ENCODE measurements at regions not wholly inside any gene's neighbourhood (a gene's known extent, or its start where the extent isn't known, plus 50 kb on each side); places are given as distances from the start of the nearest gene placed in this dataset.

- 91 to 94% methylated on average over 6 of the region's 6 CpGs for WGBS, 2 donors
- TF ChIP-seq, protein P1, sequence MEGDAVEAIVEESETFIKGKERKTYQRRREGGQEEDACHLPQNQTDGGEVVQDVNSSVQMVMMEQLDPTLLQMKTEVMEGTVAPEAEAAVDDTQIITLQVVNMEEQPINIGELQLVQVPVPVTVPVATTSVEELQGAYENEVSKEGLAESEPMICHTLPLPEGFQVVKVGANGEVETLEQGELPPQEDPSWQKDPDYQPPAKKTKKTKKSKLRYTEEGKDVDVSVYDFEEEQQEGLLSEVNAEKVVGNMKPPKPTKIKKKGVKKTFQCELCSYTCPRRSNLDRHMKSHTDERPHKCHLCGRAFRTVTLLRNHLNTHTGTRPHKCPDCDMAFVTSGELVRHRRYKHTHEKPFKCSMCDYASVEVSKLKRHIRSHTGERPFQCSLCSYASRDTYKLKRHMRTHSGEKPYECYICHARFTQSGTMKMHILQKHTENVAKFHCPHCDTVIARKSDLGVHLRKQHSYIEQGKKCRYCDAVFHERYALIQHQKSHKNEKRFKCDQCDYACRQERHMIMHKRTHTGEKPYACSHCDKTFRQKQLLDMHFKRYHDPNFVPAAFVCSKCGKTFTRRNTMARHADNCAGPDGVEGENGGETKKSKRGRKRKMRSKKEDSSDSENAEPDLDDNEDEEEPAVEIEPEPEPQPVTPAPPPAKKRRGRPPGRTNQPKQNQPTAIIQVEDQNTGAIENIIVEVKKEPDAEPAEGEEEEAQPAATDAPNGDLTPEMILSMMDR (IDR thresholded peaks at IDR 0.05), result no peak
- TF ChIP-seq POLR2AphosphoS5 (IDR thresholded peaks at IDR 0.05) (no peak), POLR2A (IDR thresholded peaks at IDR 0.05) (no peak)
- ATAC-seq (ENCODE audit: low FRiP score in 2 of 2), result no peak
Measured at GRCh38 chr21:24336491-24336890, 1270.8 kb downstream of the MRPL39 start.

GRCh38 chr21:24323536-24323935, 1283.7 kb downstream of the MRPL39 start:
- Histone ChIP-seq H3K4me1 (no peaks in the 10 kb centered on the region), H3K27ac (no peak overlapping the region)
- ATAC-seq (ENCODE audit: low FRiP score in 2 of 2), result no peak

More at GRCh38 chr21:24336491-24336890, 1270.8 kb downstream of the MRPL39 start:
- Histone ChIP-seq H3K9me3 (no peaks in the 10 kb centered on the region), H3K4me3 (no peak overlapping the region), H3K4me1 (no peaks in the 10 kb centered on the region), H3K27me3 (no peaks in the 10 kb centered on the region), H3K36me3 (no peaks in the 10 kb centered on the region), H3K27ac (no peak overlapping the region)
- no peak for DNase-seq

DNA sequence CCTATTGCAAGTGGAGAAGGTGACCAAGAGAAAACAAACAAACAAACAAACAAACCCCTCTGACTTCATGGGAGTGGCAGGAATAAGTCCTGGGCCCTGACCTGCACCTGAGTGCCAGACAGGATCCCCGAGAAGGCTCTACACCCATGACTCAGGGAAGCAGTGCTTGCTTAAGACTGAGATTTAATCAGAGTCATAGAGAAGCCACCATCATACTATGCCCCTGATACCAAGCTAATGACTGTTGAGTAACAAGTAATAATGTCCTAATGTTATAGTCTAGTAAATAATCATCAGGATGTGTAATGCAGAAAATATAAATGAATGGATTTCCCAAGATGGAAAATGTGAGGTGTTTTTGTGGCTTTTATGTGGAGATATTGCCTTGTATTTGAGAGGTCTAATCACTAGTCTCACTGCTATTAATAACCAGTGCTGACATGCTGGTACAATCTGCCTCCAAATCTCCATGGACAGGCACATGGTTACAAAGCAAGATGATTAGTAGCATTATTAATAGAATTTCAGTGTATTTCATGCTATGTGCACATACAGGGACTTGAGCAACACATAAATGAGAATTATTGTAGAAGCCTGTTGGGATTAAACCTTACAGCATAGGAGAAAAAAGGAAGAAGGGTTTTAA, 1290.9 kb downstream of the MRPL39 start:
- no peak overlapping the region for H3K4me3 ChIP-seq
- ATAC-seq (ENCODE audit: low FRiP score in 2 of 2) (no peak), DNase-seq (no peak)
- no peaks in the 10 kb centered on the region for H3K4me1 ChIP-seq
- H3K27ac ChIP-seq, result no peak overlapping the region
- no peaks in the 10 kb centered on the region for H3K36me3 ChIP-seq
- H3K27me3 ChIP-seq, result no peaks in the 10 kb centered on the region
- WGBS, 2 donors, result 83 to 84% methylated on average over 1 of the region's 1 CpG
- no peaks in the 10 kb centered on the region for H3K9me3 ChIP-seq
- TF ChIP-seq POLR2A (IDR thresholded peaks at IDR 0.05) (no peak), POLR2AphosphoS5 (IDR thresholded peaks at IDR 0.05) (no peak), EP300 (IDR thresholded peaks at IDR 0.05) (no peak)
- TF ChIP-seq, protein P1 (IDR thresholded peaks at IDR 0.05), result no peak

More at GRCh38 chr21:24323536-24323935, 1283.7 kb downstream of the MRPL39 start:
- DNase-seq, result no peak
- no peak for TF ChIP-seq EP300 (IDR thresholded peaks at IDR 0.05)
- no peak for TF ChIP-seq POLR2AphosphoS5 (IDR thresholded peaks at IDR 0.05)
- Histone ChIP-seq H3K27me3 (no peaks in the 10 kb centered on the region), H3K9me3 (no peaks in the 10 kb centered on the region), H3K4me3 (no peak overlapping the region), H3K36me3 (no peaks in the 10 kb centered on the region)
- 73 to 75% methylated on average over 2 of the region's 2 CpGs for WGBS, 2 donors

- ATAC-seq (ENCODE audit: low FRiP score in 2 of 2) (no peak), DNase-seq (no peak)
- Histone ChIP-seq H3K36me3 (no peaks in the 10 kb centered on the region), H3K9me3 (no peaks in the 10 kb centered on the region), H3K27ac (no peak overlapping the region), H3K4me1 (no peaks in the 10 kb centered on the region), H3K4me3 (no peak overlapping the region), H3K27me3 (no peaks in the 10 kb centered on the region)
- TF ChIP-seq, protein P1 (IDR thresholded peaks at IDR 0.05), result no peak
- TF ChIP-seq EP300 (IDR thresholded peaks at IDR 0.05), result no peak
- TF ChIP-seq POLR2A (IDR thresholded peaks at IDR 0.05), result no peak
- no peak for TF ChIP-seq POLR2AphosphoS5 (IDR thresholded peaks at IDR 0.05)
- WGBS, 2 donors, result 88 to 98% methylated on average over 1 of the region's 1 CpG
Measured at GRCh38 chr21:24310788-24311187, 1296.5 kb downstream of the MRPL39 start.

- no peak overlapping the region for H3K4me3 ChIP-seq
- H3K27me3 ChIP-seq, result no peaks in the 10 kb centered on the region
- no peaks in the 10 kb centered on the region for H3K4me1 ChIP-seq
- no peaks in the 10 kb centered on the region for H3K36me3 ChIP-seq
- TF ChIP-seq POLR2A (IDR thresholded peaks at IDR 0.05), result no peak
- TF ChIP-seq, protein P1 (IDR thresholded peaks at IDR 0.05), result no peak
- TF ChIP-seq EP300 (IDR thresholded peaks at IDR 0.05), result no peak
- no peak for TF ChIP-seq POLR2AphosphoS5 (IDR thresholded peaks at IDR 0.05)
- H3K9me3 ChIP-seq, result no peaks in the 10 kb centered on the region
- ATAC-seq (ENCODE audit: low FRiP score in 2 of 2) (no peak), DNase-seq (no peak)
- no peak overlapping the region for H3K27ac ChIP-seq
Measured at GRCh38 chr21:24308183-24308582, 1299.1 kb downstream of the MRPL39 start.
